ENCODE measurements at regions not wholly inside any gene's neighbourhood (a gene's known extent, or its start where the extent isn't known, plus 50 kb on each side); places are given as distances from the start of the nearest gene placed in this dataset.

DNA sequence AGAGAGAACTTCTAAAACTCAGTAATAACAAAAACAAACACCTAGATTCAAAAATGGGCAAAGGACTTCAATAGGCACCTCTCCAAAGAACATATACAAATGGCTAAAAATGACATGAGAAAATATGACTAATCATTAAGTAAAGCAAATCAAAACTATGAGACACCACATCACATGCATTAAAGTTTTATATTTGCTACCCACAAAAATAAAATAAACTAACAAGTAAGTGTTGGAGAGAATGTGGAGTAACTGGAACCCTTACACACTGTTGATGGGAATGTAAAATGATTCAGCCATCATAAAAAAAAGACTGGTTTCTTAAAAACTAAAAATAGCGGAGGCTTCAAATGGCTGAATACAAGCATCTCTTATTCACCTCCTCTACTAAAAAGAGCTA is 262.1 kb upstream of the PKN2 start:
- H3K4me1 Mint-ChIP-seq: no peaks in the 10 kb centered on the region
- no peak overlapping the region for H3K27ac Mint-ChIP-seq (ENCODE audit: unreplicated experiment)
- DNase-seq (ENCODE audit: low read depth, low spot score): no peak
- peaks cover 20% of the 10 kb centered on the region for H3K9me3 Mint-ChIP-seq
- H3K4me3 Mint-ChIP-seq: no peak overlapping the region
- peaks cover 7% of the 10 kb centered on the region for H3K36me3 Mint-ChIP-seq (ENCODE audit: low read depth)
- TF ChIP-seq, protein P1, sequence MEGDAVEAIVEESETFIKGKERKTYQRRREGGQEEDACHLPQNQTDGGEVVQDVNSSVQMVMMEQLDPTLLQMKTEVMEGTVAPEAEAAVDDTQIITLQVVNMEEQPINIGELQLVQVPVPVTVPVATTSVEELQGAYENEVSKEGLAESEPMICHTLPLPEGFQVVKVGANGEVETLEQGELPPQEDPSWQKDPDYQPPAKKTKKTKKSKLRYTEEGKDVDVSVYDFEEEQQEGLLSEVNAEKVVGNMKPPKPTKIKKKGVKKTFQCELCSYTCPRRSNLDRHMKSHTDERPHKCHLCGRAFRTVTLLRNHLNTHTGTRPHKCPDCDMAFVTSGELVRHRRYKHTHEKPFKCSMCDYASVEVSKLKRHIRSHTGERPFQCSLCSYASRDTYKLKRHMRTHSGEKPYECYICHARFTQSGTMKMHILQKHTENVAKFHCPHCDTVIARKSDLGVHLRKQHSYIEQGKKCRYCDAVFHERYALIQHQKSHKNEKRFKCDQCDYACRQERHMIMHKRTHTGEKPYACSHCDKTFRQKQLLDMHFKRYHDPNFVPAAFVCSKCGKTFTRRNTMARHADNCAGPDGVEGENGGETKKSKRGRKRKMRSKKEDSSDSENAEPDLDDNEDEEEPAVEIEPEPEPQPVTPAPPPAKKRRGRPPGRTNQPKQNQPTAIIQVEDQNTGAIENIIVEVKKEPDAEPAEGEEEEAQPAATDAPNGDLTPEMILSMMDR (conservative IDR thresholded peaks at IDR 0.05): no peak
- no peaks in the 10 kb centered on the region for H3K27me3 Mint-ChIP-seq (ENCODE audit: low read depth)

- Mint-ChIP-seq H3K4me1 (no peaks in the 10 kb centered on the region), H3K4me3 (no peak overlapping the region), H3K27me3 (ENCODE audit: low read depth) (peaks cover 6% of the 10 kb centered on the region), H3K27ac (ENCODE audit: unreplicated experiment) (no peak overlapping the region), H3K9me3 (peaks cover 28% of the 10 kb centered on the region), H3K36me3 (ENCODE audit: low read depth) (peaks cover 9% of the 10 kb centered on the region)
- no peak for DNase-seq (ENCODE audit: low read depth, low spot score)
- TF ChIP-seq, protein P1 (conservative IDR thresholded peaks at IDR 0.05): no peak
Measured at GRCh38 chr1:88433556-88433955, 250.5 kb upstream of the PKN2 start.

DNA sequence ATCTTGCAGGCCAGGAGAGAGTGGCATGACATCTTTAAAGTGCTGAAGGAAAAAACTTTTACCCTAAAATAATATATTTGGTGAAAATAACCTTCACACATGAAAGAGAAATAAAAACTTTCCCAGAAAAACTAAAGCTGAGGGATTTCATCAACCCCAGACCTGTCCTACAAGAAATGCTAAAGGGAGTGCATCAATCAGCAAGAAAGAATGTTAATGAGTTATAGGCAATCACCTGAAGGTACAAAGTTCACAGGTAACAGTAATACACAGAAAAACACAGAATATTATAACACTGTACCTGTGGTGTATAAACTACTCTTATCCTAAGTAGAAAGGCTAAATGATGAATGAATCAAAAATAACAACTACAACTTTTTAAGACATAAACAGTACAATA is 249.2 kb upstream of the PKN2 start:
- Mint-ChIP-seq H3K4me1 (no peaks in the 10 kb centered on the region), H3K36me3 (ENCODE audit: low read depth) (peaks cover 10% of the 10 kb centered on the region), H3K9me3 (peaks cover 30% of the 10 kb centered on the region), H3K27ac (ENCODE audit: unreplicated experiment) (no peak overlapping the region), H3K27me3 (ENCODE audit: low read depth) (peaks cover 8% of the 10 kb centered on the region), H3K4me3 (no peak overlapping the region)
- no peak for DNase-seq (ENCODE audit: low read depth, low spot score)
- TF ChIP-seq, protein P1 (conservative IDR thresholded peaks at IDR 0.05): no peak

DNA sequence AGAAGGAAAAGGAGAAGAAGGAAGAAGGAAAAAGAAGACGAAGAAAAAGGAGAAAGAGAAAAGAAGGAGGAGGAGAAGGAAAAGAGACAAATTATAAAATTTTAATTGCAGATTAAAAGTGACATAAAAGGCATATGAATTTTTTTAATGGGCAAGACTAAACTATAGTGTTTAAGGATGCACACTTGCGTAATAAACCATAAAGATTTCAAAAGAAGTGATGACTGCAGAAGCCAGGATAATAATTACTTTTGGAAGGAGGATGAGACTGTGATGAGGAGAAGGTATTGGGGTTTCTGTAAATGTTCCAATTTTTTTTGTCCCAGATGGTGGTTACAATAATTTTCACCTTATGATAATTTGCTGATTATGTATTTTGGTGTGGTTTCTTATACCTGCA is 243.1 kb upstream of the PKN2 start:
- Mint-ChIP-seq H3K27me3 (ENCODE audit: low read depth) (peaks cover 8% of the 10 kb centered on the region), H3K36me3 (ENCODE audit: low read depth) (peaks cover 8% of the 10 kb centered on the region), H3K4me3 (no peak overlapping the region), H3K27ac (ENCODE audit: unreplicated experiment) (no peak overlapping the region), H3K4me1 (no peaks in the 10 kb centered on the region), H3K9me3 (peaks cover 18% of the 10 kb centered on the region)
- DNase-seq (ENCODE audit: low read depth, low spot score): no peak
- TF ChIP-seq, protein P1 (conservative IDR thresholded peaks at IDR 0.05): no peak

GRCh38 chr1:88451856-88452255 is 232.2 kb upstream of the PKN2 start:
- H3K4me1 Mint-ChIP-seq: no peaks in the 10 kb centered on the region
- no peaks in the 10 kb centered on the region for H3K36me3 Mint-ChIP-seq (ENCODE audit: low read depth)
- H3K4me3 Mint-ChIP-seq: no peak overlapping the region
- no peaks in the 10 kb centered on the region for H3K9me3 Mint-ChIP-seq
- no peak for DNase-seq (ENCODE audit: low read depth, low spot score)
- H3K27ac Mint-ChIP-seq (ENCODE audit: unreplicated experiment): no peak overlapping the region
- TF ChIP-seq, protein P1 (conservative IDR thresholded peaks at IDR 0.05): no peak
- H3K27me3 Mint-ChIP-seq (ENCODE audit: low read depth): peaks cover 8% of the 10 kb centered on the region

DNA sequence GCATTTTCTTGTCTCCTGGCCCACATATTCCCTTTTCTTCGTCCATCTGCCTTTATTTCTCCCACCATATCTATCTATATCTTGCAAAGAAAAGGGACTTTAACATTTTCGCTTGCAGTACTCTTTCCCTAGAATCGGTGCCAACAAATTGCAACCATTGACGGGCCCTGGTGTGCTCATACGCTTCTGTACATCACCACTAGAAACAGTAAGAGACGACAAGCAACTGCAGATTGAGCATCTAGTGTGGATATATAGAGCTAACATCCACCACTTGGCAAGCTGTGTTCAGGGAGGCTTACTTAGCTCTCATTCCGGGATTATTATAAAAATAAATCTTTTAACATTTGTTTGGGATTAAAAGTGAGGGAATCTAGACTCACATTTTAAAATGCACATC is 230.8 kb upstream of the PKN2 start:
- H3K9me3 Mint-ChIP-seq: no peaks in the 10 kb centered on the region

More for the DNA sequence above, 230.8 kb upstream of the PKN2 start:
- Mint-ChIP-seq H3K27ac (ENCODE audit: unreplicated experiment) (no peak overlapping the region), H3K4me1 (no peaks in the 10 kb centered on the region), H3K4me3 (no peak overlapping the region), H3K27me3 (ENCODE audit: low read depth) (peaks cover 8% of the 10 kb centered on the region), H3K36me3 (ENCODE audit: low read depth) (no peaks in the 10 kb centered on the region)
- DNase-seq (ENCODE audit: low read depth, low spot score): no peak
- TF ChIP-seq, protein P1 (conservative IDR thresholded peaks at IDR 0.05): no peak
